Neuronal stem cell (in vitro differentiated cells): ENCODE measurements at regions not wholly inside any gene's neighbourhood (a gene's known extent, or its start where the extent isn't known, plus 50 kb on each side); places are given as distances from the start of the nearest gene placed in this dataset.
"Not testable (repeated sequence)": the region's sequence is repeated elsewhere in the genome, so short reads cannot be mapped to it uniquely, and the experiment has no call there.

Experiments
- DNase-seq: peaks from one replicate; pipeline ENCODE4 v3.0.0-alpha.2; 2013; ENCODE audit warnings: low spot score
- H2AFZ ChIP-seq: one replicate; pipeline ENCODE4 v1.6.1; 2013; ENCODE audit warnings: mild to moderate bottlenecking, low read length, inconsistent platforms
- H2AK5ac ChIP-seq: 2 replicates; pipeline ENCODE4 v1.6.1; 2013; ENCODE audit warnings: low read depth, mild to moderate bottlenecking, inconsistent platforms, low read length, moderate library complexity, mixed read lengths
- H2BK120ac ChIP-seq: 2 replicates; pipeline ENCODE4 v1.6.1; 2013; ENCODE audit warnings: low read depth, mild to moderate bottlenecking, inconsistent platforms, low read length, moderate library complexity, mixed read lengths
- H2BK12ac ChIP-seq: one replicate; pipeline ENCODE4 v1.6.1; 2013; ENCODE audit warnings: low read length, inconsistent platforms
- H2BK15ac ChIP-seq: 2 replicates; pipeline ENCODE4 v1.6.1; 2013; ENCODE audit warnings: mild to moderate bottlenecking, low read length, inconsistent platforms, mixed read lengths
- H2BK5ac ChIP-seq: one replicate; pipeline ENCODE4 v1.6.1; 2013; ENCODE audit warnings: inconsistent platforms, mild to moderate bottlenecking, low read length, moderate library complexity
- H3K14ac ChIP-seq: one replicate; pipeline ENCODE4 v1.6.1; 2013; ENCODE audit warnings: low read length, inconsistent platforms
- H3K18ac ChIP-seq: 2 replicates; pipeline ENCODE4 v1.6.1; 2013; ENCODE audit warnings: low read length, inconsistent platforms
- H3K23ac ChIP-seq: 2 replicates; pipeline ENCODE4 v1.6.1; 2013; ENCODE audit warnings: low read depth, mild to moderate bottlenecking, mixed read lengths, low read length, inconsistent platforms; ENCODE audit not compliant: poor library complexity
- H3K27ac ChIP-seq: replicated peaks from 3 replicates; pipeline ENCODE4 v1.5.1; 2013; ENCODE audit warnings: low read length, inconsistent platforms
- H3K27me3 ChIP-seq, 3 experiments: 2 replicates each; pipeline ENCODE4 v1.6.1; 2013; ENCODE audit warnings: low read length in 3 of 3, mild to moderate bottlenecking in 2 of 3, inconsistent platforms in 1 of 3, low read depth in 1 of 3, mixed read lengths in 1 of 3, moderate library complexity in 1 of 3; ENCODE audit not compliant: control insufficient read depth in 3 of 3, insufficient read depth in 3 of 3
- H3K36me3 ChIP-seq, 2 donors: replicated peaks in 1 of 2; 2 replicates each; pipeline ENCODE4 v1.6.1; 2013; ENCODE audit warnings: low read length in 2 of 2; ENCODE audit not compliant: control insufficient read depth in 2 of 2, insufficient read depth in 2 of 2
- H3K4ac ChIP-seq: 2 replicates; pipeline ENCODE4 v1.6.1; 2013; ENCODE audit warnings: inconsistent platforms, mild to moderate bottlenecking, low read length, moderate library complexity
- H3K4me1 ChIP-seq, 2 donors: 1 replicate in 1 of 2; 2 replicates in 1 of 2; pipeline ENCODE4 v1.6.1; 2013; ENCODE audit warnings: low read length in 2 of 2, low read depth in 1 of 2; ENCODE audit not compliant: control insufficient read depth in 2 of 2, insufficient read depth in 1 of 2
- H3K4me2 ChIP-seq: one replicate; pipeline ENCODE4 v1.6.1; 2013; ENCODE audit warnings: mild to moderate bottlenecking, low read length, inconsistent platforms; ENCODE audit not compliant: insufficient read depth, poor library complexity, severe bottlenecking
- H3K4me3 ChIP-seq, 2 donors: 2 replicates each; pipeline ENCODE4 v1.5.1; 2013; ENCODE audit warnings: low read length in 2 of 2, mild to moderate bottlenecking in 2 of 2, inconsistent platforms in 1 of 2, moderate library complexity in 1 of 2
- H3K79me1 ChIP-seq: one replicate; pipeline ENCODE4 v1.6.1; 2013; ENCODE audit warnings: low read depth, mild to moderate bottlenecking, inconsistent platforms, low read length, moderate library complexity
- H3K9ac ChIP-seq: one replicate; pipeline ENCODE4 v1.6.1; 2013; ENCODE audit warnings: mild to moderate bottlenecking, low read depth, low read length, inconsistent platforms; ENCODE audit not compliant: poor library complexity
- H3K9me3 ChIP-seq, 2 donors: replicated peaks in 1 of 2; 2 replicates each; pipeline versions ENCODE3 to v1.6.1; 2013; ENCODE audit warnings: low read length in 2 of 2, mild to moderate bottlenecking in 2 of 2, inconsistent platforms in 1 of 2, low read depth in 1 of 2, mixed read lengths in 1 of 2, moderate library complexity in 1 of 2; ENCODE audit not compliant: control insufficient read depth in 2 of 2, insufficient read depth in 1 of 2
- H4K8ac ChIP-seq: one replicate; pipeline ENCODE4 v1.6.1; 2013; ENCODE audit warnings: low read depth, mild to moderate bottlenecking, inconsistent platforms, low read length, moderate library complexity
- H4K91ac ChIP-seq: one replicate; pipeline ENCODE4 v1.6.1; 2013; ENCODE audit warnings: low read length, low read depth, mild to moderate bottlenecking, inconsistent platforms; ENCODE audit not compliant: poor library complexity
- WGBS, 2 donors: extraction: QIAGEN DNeasy Blood & Tissue Kit; methylation state at CpG; one replicate each; pipeline ENCODE4 v1.1.7; 2013; ENCODE audit warnings: missing lambda C conversion rate in 2 of 2, mixed read lengths in 1 of 2; ENCODE audit not compliant: insufficient read length in 2 of 2, insufficient replicate concordance in 1 of 2; ENCODE audit errors: extremely low coverage in 2 of 2; 5-methylcytosine and 5-hydroxymethylcytosine counted together

GRCh38 chr7:9036080-9036479 is 602.7 kb downstream of the NXPH1 start:
- no peak overlapping the region for H2BK5ac ChIP-seq
- H2BK12ac ChIP-seq: no peak overlapping the region
- no peak for DNase-seq
- H3K9ac ChIP-seq: no peak overlapping the region
- H2BK15ac ChIP-seq: no peak overlapping the region
- H3K27ac ChIP-seq: no peak overlapping the region
- H3K4me2 ChIP-seq: no peak overlapping the region
- H3K27me3 ChIP-seq: no peaks in the 10 kb centered on the region
- H3K18ac ChIP-seq: no peak overlapping the region
- H2AK5ac ChIP-seq: no peak overlapping the region
- no peaks in the 10 kb centered on the region for H3K4me1 ChIP-seq
- no peak overlapping the region for H2BK120ac ChIP-seq
- no peak overlapping the region for H3K23ac ChIP-seq
- H3K4me3 ChIP-seq: no peak overlapping the region
- no peak overlapping the region for H4K8ac ChIP-seq
- H4K91ac ChIP-seq: no peak overlapping the region
- no peak overlapping the region for H2AFZ ChIP-seq
- H3K14ac ChIP-seq: no peak overlapping the region
- no CpG with 5 or more reads among the region's 3 CpGs for WGBS, 2 donors
- H3K4ac ChIP-seq: no peak overlapping the region
- H3K9me3 ChIP-seq: no peaks in the 10 kb centered on the region
- H3K79me1 ChIP-seq: no peaks in the 10 kb centered on the region
- H3K36me3 ChIP-seq: no peaks in the 10 kb centered on the region

DNA sequence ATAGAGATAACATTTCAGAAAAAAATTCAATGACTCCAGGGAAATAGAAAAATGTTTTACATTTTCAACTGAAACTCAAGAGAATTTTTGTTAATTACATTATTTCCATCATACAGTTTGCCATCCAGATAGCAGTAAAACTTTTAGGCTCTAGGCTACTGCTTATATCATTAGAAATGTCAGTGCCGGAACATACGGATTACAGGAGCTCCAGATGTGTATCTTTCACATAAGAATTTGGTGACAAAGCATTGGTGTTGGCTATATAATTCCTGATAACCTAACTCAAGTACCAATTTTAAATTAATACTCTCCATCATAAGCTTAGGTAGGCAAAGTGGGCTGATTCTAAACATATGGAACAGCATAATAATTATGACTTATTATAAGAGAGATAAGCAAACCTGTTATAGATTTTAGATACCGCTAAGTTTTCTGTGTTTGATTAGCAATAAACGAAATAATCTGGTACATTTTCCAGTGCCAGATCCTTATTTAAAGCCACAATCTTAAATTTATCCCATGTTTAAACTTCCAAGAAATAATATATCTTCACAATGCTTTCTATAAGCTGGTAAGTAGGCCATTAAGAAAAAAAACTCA is 637.9 kb downstream of the NXPH1 start:
- no CpG with 5 or more reads among the region's 4 CpGs for WGBS, 2 donors
- Histone ChIP-seq H3K9me3 (no peaks in the 10 kb centered on the region), H3K4ac (no peak overlapping the region), H3K14ac (no peak overlapping the region), H3K36me3 (no peaks in the 10 kb centered on the region), H3K4me1 (no peaks in the 10 kb centered on the region), H4K8ac (no peak overlapping the region), H3K23ac (no peak overlapping the region), H2BK120ac (no peak overlapping the region), H3K79me1 (no peaks in the 10 kb centered on the region), H2BK12ac (no peak overlapping the region), H2BK5ac (no peak overlapping the region), H3K27ac (no peak overlapping the region), H3K9ac (no peak overlapping the region), H3K18ac (no peak overlapping the region), H2BK15ac (no peak overlapping the region), H3K4me3 (no peak overlapping the region), H4K91ac (no peak overlapping the region), H2AFZ (no peak overlapping the region), H3K27me3 (no peaks in the 10 kb centered on the region), H3K4me2 (no peak overlapping the region), H2AK5ac (no peak overlapping the region)
- DNase-seq: no peak

DNA sequence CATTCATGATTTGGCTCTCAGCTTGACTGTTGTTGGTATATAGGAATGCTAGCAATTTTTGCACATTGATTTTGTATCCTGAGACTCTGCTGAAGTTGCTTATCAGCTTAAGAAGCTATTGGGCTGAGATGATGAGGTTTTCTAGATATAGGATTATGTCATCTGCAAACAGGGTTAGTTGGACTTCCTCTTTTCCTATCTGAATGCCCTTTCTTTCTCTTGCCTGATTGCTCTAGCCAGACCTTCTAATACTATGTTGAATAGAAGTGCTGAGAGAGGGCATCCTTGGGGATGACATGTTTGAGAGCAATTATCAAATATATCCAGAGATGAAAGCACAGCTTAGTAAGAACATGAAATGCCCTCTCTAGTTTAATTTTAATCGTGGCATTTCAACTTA is 642.4 kb downstream of the NXPH1 start:
- not testable (repeated sequence) for H2BK15ac ChIP-seq, H3K79me1 ChIP-seq, H2BK5ac ChIP-seq, H3K4ac ChIP-seq, H3K36me3 ChIP-seq, H3K4me1 ChIP-seq, H3K23ac ChIP-seq, H4K91ac ChIP-seq, H2AFZ ChIP-seq, H4K8ac ChIP-seq, H2BK12ac ChIP-seq, H3K9ac ChIP-seq, H2AK5ac ChIP-seq, H2BK120ac ChIP-seq, DNase-seq, H3K18ac ChIP-seq, H3K14ac ChIP-seq, H3K4me2 ChIP-seq, H3K9me3 ChIP-seq, H3K27me3 ChIP-seq, H3K4me3 ChIP-seq, H3K27ac ChIP-seq
- WGBS, 2 donors: no CpG with 5 or more reads among the region's 1 CpG

GRCh38 chr7:9082203-9082602 is 648.8 kb downstream of the NXPH1 start:
- WGBS, 2 donors: no CpG with 5 or more reads among the region's 2 CpGs
- Histone ChIP-seq H3K14ac (no peak overlapping the region), H3K4me1 (no peaks in the 10 kb centered on the region), H2AK5ac (no peak overlapping the region), H3K23ac (no peak overlapping the region), H3K27me3 (peaks cover 0 to 3% (median 0%) of the 10 kb centered on the region in 3 experiments), H3K79me1 (no peaks in the 10 kb centered on the region), H3K4me2 (no peak overlapping the region), H4K8ac (no peak overlapping the region), H3K36me3 (no peaks in the 10 kb centered on the region), H3K4ac (no peak overlapping the region), H3K9me3 (no peaks in the 10 kb centered on the region), H3K4me3 (no peak overlapping the region), H2BK120ac (no peak overlapping the region), H2BK12ac (no peak overlapping the region), H3K18ac (no peak overlapping the region), H4K91ac (no peak overlapping the region), H2AFZ (no peak overlapping the region), H2BK5ac (no peak overlapping the region), H3K27ac (no peak overlapping the region), H3K9ac (no peak overlapping the region), H2BK15ac (no peak overlapping the region)
- DNase-seq: no peak
